ENCODE measurements at regions not wholly inside any gene's neighbourhood (a gene's known extent, or its start where the extent isn't known, plus 50 kb on each side); places are given as distances from the start of the nearest gene placed in this dataset.

DNA sequence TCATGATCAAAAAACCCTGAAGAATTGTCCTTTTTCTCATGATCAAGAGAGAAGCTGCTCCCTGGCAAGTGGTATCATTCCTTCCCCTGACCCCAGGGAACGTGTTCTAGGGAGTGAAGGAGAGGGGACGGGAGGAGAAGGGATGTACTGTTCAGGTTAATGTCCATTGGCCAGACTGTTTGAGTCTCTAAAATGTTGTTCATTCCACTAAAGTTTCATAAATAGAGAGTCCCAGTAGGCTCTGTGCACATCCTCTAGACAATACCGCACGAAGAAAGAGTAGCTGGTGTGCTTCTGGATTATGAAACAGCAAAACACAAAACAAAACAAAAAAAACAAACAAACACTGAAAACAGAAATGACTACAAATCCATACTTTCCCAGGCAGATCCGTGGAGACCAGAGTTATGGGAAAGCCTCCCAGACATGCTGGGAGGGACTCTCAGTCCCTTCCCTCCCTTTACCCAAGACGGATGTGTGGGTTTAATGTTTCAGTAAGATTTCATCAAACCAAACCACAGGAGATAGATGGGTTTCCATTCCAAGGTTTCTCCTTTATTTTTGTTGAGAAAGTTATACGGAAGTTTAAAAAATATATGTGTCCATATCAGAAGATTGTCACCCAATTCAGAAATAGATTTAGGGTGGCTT, 66.5 kb upstream of the TNS3 start:
- H3K9me3 ChIP-seq: no peaks in the 10 kb centered on the region
- no peak for TF ChIP-seq POLR2A (IDR thresholded peaks at IDR 0.05)
- TF ChIP-seq, protein P1, sequence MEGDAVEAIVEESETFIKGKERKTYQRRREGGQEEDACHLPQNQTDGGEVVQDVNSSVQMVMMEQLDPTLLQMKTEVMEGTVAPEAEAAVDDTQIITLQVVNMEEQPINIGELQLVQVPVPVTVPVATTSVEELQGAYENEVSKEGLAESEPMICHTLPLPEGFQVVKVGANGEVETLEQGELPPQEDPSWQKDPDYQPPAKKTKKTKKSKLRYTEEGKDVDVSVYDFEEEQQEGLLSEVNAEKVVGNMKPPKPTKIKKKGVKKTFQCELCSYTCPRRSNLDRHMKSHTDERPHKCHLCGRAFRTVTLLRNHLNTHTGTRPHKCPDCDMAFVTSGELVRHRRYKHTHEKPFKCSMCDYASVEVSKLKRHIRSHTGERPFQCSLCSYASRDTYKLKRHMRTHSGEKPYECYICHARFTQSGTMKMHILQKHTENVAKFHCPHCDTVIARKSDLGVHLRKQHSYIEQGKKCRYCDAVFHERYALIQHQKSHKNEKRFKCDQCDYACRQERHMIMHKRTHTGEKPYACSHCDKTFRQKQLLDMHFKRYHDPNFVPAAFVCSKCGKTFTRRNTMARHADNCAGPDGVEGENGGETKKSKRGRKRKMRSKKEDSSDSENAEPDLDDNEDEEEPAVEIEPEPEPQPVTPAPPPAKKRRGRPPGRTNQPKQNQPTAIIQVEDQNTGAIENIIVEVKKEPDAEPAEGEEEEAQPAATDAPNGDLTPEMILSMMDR (IDR thresholded peaks at IDR 0.05): no peak
- 74% methylated on average over 7 of the region's 7 CpGs for WGBS, 2 donors
- H3K27ac ChIP-seq: no peak overlapping the region
- no peaks in the 10 kb centered on the region for H3K36me3 ChIP-seq (ENCODE audit: low read depth, missing control alignments)
- H3K4me1 ChIP-seq: no peaks in the 10 kb centered on the region
- intact Hi-C loops (cut with DNase I; ENCODE audit: low total_unique reads): no loop called here
- DNase-seq: no peak
- no peaks in the 10 kb centered on the region for H3K27me3 ChIP-seq
- H3K4me3 ChIP-seq: no peak overlapping the region

DNA sequence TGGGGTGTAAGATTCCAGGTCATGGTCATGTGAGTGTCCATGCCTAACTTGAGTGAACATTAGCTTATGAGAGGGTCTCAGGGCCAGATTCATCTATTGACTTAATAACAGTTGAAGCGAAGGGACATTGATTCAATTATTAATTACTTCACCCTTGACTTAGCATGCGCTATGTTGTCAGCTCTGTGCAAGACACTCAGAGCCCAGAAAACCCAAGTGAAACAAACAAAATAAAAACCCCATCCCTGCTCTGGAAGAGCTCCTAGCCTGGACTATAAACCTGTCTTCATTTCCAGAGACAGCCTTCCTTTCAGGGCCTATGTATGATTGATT, 66.0 kb upstream of the TNS3 start:
- Histone ChIP-seq H3K4me1 (no peaks in the 10 kb centered on the region), H3K9me3 (no peaks in the 10 kb centered on the region), H3K27me3 (no peaks in the 10 kb centered on the region), H3K4me3 (no peak overlapping the region), H3K27ac (no peak overlapping the region), H3K36me3 (ENCODE audit: low read depth, missing control alignments) (no peaks in the 10 kb centered on the region)
- TF ChIP-seq, protein P1 (IDR thresholded peaks at IDR 0.05): no peak
- TF ChIP-seq POLR2A (IDR thresholded peaks at IDR 0.05): no peak
- 96 to 97% methylated on average over 2 of the region's 2 CpGs for WGBS, 2 donors
- intact Hi-C loops (cut with DNase I; ENCODE audit: low total_unique reads): no loop called here
- no peak for DNase-seq

DNA sequence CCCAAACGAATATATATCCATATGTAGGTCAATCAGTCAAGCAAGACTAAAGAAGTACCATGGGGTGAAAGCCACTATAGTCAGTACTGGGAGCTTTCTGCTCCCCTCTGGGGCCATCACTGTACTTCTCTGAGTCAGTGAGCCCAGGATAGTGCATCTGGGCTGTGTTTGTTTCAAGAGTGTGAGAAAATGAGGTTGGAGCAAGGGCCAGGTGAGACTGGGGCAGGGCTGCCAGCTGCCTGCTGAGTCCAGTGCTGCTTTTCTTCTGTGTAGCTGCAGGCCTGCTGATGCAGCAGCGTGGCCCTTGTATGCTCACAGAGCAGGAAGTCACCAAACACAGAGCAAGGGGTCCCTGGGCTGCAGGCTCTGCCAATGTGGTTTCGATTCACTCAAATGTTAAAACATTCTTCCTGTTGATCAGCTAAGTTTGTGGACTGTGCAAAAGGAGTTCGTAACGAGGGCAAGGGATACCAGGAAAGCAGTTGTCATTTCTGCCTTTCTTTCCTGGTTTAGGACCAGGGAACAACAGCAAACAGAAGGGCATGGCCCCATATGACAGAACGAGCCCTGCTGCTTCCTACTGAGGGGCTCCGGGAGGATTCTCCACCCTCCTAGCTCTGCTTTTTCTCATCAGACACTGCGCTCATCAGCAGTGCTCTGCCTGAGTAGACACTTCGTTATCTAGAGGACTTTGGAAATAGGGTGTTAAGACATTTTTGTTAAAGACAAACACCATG, 65.4 kb upstream of the TNS3 start:
- no peaks in the 10 kb centered on the region for H3K9me3 ChIP-seq
- intact Hi-C loops (cut with DNase I; ENCODE audit: low total_unique reads): no loop called here
- H3K4me3 ChIP-seq: no peak overlapping the region
- WGBS, 2 donors: 77 to 85% methylated on average over 9 of the region's 9 CpGs
- TF ChIP-seq, protein P1 (IDR thresholded peaks at IDR 0.05): no peak
- TF ChIP-seq POLR2A (IDR thresholded peaks at IDR 0.05): no peak
- no peak overlapping the region for H3K27ac ChIP-seq
- no peaks in the 10 kb centered on the region for H3K27me3 ChIP-seq
- H3K36me3 ChIP-seq (ENCODE audit: low read depth, missing control alignments): no peaks in the 10 kb centered on the region
- no peaks in the 10 kb centered on the region for H3K4me1 ChIP-seq
- no peak for DNase-seq

DNA sequence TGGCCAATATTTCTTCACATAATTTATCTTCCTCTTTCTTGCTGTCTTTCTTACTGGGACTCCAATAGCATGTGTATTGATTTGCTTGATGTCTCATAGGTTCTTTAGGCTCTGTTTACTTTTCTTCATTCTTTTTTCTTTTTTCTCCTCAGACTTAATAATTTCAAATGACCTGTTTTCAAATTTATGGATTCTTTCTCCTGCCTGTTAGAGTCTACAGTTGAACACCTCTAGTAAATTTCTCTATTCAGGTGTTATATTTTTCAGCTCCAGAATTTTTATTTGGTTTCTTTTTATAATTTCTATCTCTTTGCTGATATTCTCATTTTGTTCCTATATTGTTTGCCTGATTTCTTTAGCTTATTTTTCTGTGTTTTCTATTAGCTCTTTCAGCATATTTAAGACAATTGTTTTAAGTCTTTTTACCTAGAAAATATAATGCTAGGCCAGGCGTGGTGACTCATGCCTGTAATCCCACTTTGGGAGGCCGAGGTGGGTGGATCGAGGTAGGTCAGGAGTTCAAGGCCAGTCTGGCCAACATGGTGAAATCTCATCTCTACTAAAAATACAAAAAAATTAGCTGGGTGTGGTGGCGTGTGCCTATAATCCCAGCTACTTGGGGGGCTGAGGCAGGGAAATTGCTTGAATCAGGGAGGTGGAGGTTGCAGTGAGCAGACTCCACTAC, 61.9 kb upstream of the TNS3 start:
- no peak for TF ChIP-seq POLR2A (IDR thresholded peaks at IDR 0.05)
- TF ChIP-seq, protein P1 (IDR thresholded peaks at IDR 0.05): no peak
- intact Hi-C loops (cut with DNase I; ENCODE audit: low total_unique reads): no loop called here
- 85 to 88% methylated on average over 4 of the region's 4 CpGs for WGBS, 2 donors

More for the DNA sequence above, 61.9 kb upstream of the TNS3 start:
- DNase-seq: no peak
- Histone ChIP-seq H3K9me3 (no peaks in the 10 kb centered on the region), H3K4me1 (no peaks in the 10 kb centered on the region), H3K36me3 (ENCODE audit: low read depth, missing control alignments) (no peaks in the 10 kb centered on the region), H3K27ac (no peak overlapping the region), H3K27me3 (no peaks in the 10 kb centered on the region), H3K4me3 (no peak overlapping the region)

Measured in testis (tissue), 2 donors.